ENCODE measurements at regions not wholly inside any gene's neighbourhood (a gene's known extent, or its start where the extent isn't known, plus 50 kb on each side); places are given as distances from the start of the nearest gene placed in this dataset.

GRCh38 chr13:78960881-78961280, 301.9 kb upstream of the OBI1 start:
- TF ChIP-seq CTCF (IDR thresholded peaks at IDR 0.05) (no peak), POLR2A (IDR thresholded peaks at IDR 0.05) (no peak)

Data from adrenal gland (tissue), 5 donors.